ENCODE measurements at regions not wholly inside any gene's neighbourhood (a gene's known extent, or its start where the extent isn't known, plus 50 kb on each side); places are given as distances from the start of the nearest gene placed in this dataset.
"Not testable (repeated sequence)": the region's sequence is repeated elsewhere in the genome, so short reads cannot be mapped to it uniquely, and the experiment has no call there.

GRCh38 chr6:8941577-8941976 is 506.2 kb upstream of the SLC35B3 start:
- DNase-seq = no peak

- no peak for DNase-seq
Observed at GRCh38 chr6:8940356-8940755, 505.0 kb upstream of the SLC35B3 start.

- no peak for DNase-seq
Observed at GRCh38 chr6:8939615-8940014, 504.3 kb upstream of the SLC35B3 start.

- no peak for DNase-seq
Observed at GRCh38 chr6:8934318-8934717, 499.0 kb upstream of the SLC35B3 start.

GRCh38 chr6:8930009-8930408 is 494.7 kb upstream of the SLC35B3 start:
- DNase-seq = no peak

GRCh38 chr6:8920244-8920643 is 484.9 kb upstream of the SLC35B3 start:
- DNase-seq = not testable (repeated sequence)

GRCh38 chr6:8918196-8918595 is 482.9 kb upstream of the SLC35B3 start:
- no peak for DNase-seq

- no peak for DNase-seq
Observed at GRCh38 chr6:8914700-8915099, 479.4 kb upstream of the SLC35B3 start.

GRCh38 chr6:8908638-8909037 is 473.3 kb upstream of the SLC35B3 start:
- no peak for DNase-seq

- no peak for DNase-seq
Observed at GRCh38 chr6:8906699-8907098, 471.4 kb upstream of the SLC35B3 start.

GRCh38 chr6:8905757-8906156 is 470.4 kb upstream of the SLC35B3 start:
- DNase-seq = no peak

- no peak for DNase-seq
Observed at GRCh38 chr6:8904754-8905153, 469.4 kb upstream of the SLC35B3 start.

- no peak for DNase-seq
Observed at GRCh38 chr6:8900056-8900455, 464.7 kb upstream of the SLC35B3 start.

GRCh38 chr6:8889514-8889913 is 454.2 kb upstream of the SLC35B3 start:
- DNase-seq = no peak

- DNase-seq = no peak
Observed at GRCh38 chr6:8888468-8888867, 453.1 kb upstream of the SLC35B3 start.

GRCh38 chr6:8881663-8882062 is 446.3 kb upstream of the SLC35B3 start:
- no peak for DNase-seq

- no peak for DNase-seq
Observed at GRCh38 chr6:8879334-8879733, 444.0 kb upstream of the SLC35B3 start.

- no peak for DNase-seq
Observed at GRCh38 chr6:8875986-8876385, 440.6 kb upstream of the SLC35B3 start.

GRCh38 chr6:8872589-8872988 is 437.2 kb upstream of the SLC35B3 start:
- no peak for DNase-seq

GRCh38 chr6:8865451-8865850 is 430.1 kb upstream of the SLC35B3 start:
- DNase-seq = no peak

- no peak for DNase-seq
Observed at GRCh38 chr6:8860671-8861070, 425.3 kb upstream of the SLC35B3 start.

- DNase-seq = no peak
Observed at GRCh38 chr6:8859501-8859900, 424.2 kb upstream of the SLC35B3 start.

- no peak for DNase-seq
Observed at GRCh38 chr6:8858854-8859331, 423.5 kb upstream of the SLC35B3 start.

- no peak for DNase-seq
Observed at GRCh38 chr6:8857160-8857559, 421.8 kb upstream of the SLC35B3 start.

- no peak for DNase-seq
Observed at GRCh38 chr6:8855411-8855810, 420.1 kb upstream of the SLC35B3 start.

- no peak for DNase-seq
Observed at GRCh38 chr6:8852332-8852731, 417.0 kb upstream of the SLC35B3 start.

Data from stimulated activated naive CD4-positive, alpha-beta T cell treated with Interleukin-2 at 50 U/mL for 16 hours (primary cell).